ENCODE measurements at regions not wholly inside any gene's neighbourhood (a gene's known extent, or its start where the extent isn't known, plus 50 kb on each side); places are given as distances from the start of the nearest gene placed in this dataset.

- Histone ChIP-seq H3K9me3 (no peaks in the 10 kb centered on the region), H3K4me1 (peaks cover 5 to 6% of the 10 kb centered on the region in 2 donors), H3K4me3 (no peak overlapping the region), H3K36me3 (no peaks in the 10 kb centered on the region), H3K27ac (no peak overlapping the region), H3K27me3 (peaks cover 0 to 22% of the 10 kb centered on the region in 2 donors)
- TF ChIP-seq CTCF (IDR thresholded peaks at IDR 0.05) = no peak
- ATAC-seq = no peak
- intact Hi-C loops (cut with DNase I) = no loop called here
- DNase-seq = peak in 1 of 4 donors; percentile 8
These were observed 62.1 kb upstream of the LMO1 start for GRCh38 chr11:8325591-8326304.

DNA sequence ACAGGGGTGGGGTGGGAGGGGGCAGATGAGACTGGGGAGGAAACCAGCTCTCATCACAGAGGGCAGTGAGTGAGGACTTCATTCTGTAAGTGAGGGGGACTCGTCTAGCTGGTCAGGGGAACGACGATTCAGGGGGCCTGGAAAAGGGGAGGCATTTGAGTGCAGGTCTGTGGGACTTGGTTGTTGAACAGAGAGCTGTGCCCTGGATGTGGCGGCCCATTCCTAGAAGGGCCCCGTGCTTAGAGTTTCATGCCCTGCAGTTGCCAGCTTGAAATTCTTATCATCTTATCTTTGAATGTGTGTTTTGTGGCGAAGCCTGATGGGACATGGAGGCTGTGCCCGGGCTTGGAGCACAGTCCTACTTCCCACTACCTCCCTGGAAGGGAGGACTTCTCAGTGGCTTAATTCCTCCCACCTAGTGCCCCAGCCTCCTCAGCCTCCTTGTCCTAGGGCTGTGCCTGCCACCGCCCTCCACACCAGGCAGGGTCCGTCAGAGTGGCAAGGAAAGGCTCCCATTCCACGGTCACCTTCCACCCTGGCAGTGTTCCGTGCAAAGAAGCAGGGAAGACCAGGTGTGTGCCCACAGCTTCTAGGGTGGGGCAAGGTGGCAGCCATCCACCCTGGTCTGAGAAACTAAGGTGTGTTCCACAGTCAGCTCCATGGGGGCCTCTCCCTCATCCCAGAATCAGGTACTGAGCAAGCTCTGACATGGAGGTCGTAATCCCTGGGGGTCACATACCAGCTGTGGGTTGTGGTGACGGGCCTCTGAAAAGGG is 59.7 kb upstream of the LMO1 start:
- no peak overlapping the region for H3K4me3 ChIP-seq
- no peak overlapping the region for H3K27ac ChIP-seq
- no peaks in the 10 kb centered on the region for H3K4me1 ChIP-seq
- H3K27me3 ChIP-seq = peaks cover 0 to 6% of the 10 kb centered on the region in 2 donors
- DNase-seq (no peak), ATAC-seq (no peak)
- intact Hi-C loops (cut with DNase I) = no loop called here
- no peak for TF ChIP-seq CTCF (IDR thresholded peaks at IDR 0.05)
- H3K9me3 ChIP-seq = no peaks in the 10 kb centered on the region
- no peaks in the 10 kb centered on the region for H3K36me3 ChIP-seq

DNA sequence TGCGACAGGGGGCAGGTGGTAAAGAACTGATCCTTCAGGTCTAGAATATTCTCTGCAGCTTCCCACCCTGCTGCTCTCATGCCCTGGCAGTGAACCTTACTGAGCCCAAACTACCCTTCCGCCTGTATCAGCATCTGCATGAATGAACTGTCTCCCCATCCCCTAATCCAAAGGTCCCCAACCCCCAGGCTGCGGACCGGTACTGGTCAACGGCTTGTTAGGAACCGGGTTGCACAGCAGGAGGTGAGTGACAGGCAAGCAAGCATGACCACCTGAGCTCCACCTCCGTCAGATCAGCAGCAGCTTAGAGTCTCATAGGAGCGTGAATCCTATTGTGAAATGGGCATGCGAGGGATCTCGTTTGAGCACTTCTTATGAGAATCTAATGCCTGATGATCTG is 58.2 kb upstream of the LMO1 start:
- no peak for TF ChIP-seq CTCF (IDR thresholded peaks at IDR 0.05)
- Histone ChIP-seq H3K36me3 (no peaks in the 10 kb centered on the region), H3K27me3 (peaks cover 0 to 6% of the 10 kb centered on the region in 2 donors), H3K4me3 (no peak overlapping the region), H3K27ac (no peak overlapping the region), H3K4me1 (no peaks in the 10 kb centered on the region), H3K9me3 (no peaks in the 10 kb centered on the region)
- DNase-seq (no peak), ATAC-seq (no peak)
- intact Hi-C loops (cut with DNase I) = no loop called here

GRCh38 chr11:8320076-8320475 is 56.4 kb upstream of the LMO1 start:
- ATAC-seq (no peak), DNase-seq (peak in 1 of 4 donors; percentile 28)
- TF ChIP-seq CTCF (IDR thresholded peaks at IDR 0.05) = no peak
- no peaks in the 10 kb centered on the region for H3K36me3 ChIP-seq
- no peak overlapping the region for H3K27ac ChIP-seq
- H3K9me3 ChIP-seq = no peaks in the 10 kb centered on the region
- peaks cover 0 to 13% of the 10 kb centered on the region in 2 donors for H3K27me3 ChIP-seq
- no peaks in the 10 kb centered on the region for H3K4me1 ChIP-seq
- no peak overlapping the region for H3K4me3 ChIP-seq
- intact Hi-C loops (cut with DNase I) = no loop called here

- no peaks in the 10 kb centered on the region for H3K9me3 ChIP-seq
- DNase-seq (peak in 1 of 4 donors; percentile 27), ATAC-seq (peak; percentile 15)
- H3K36me3 ChIP-seq = no peaks in the 10 kb centered on the region
- no peak for TF ChIP-seq CTCF (IDR thresholded peaks at IDR 0.05)
- H3K4me1 ChIP-seq = no peaks in the 10 kb centered on the region
- intact Hi-C loops (cut with DNase I) = no loop called here
- no peak overlapping the region for H3K27ac ChIP-seq
- peaks cover 0 to 13% of the 10 kb centered on the region in 2 donors for H3K27me3 ChIP-seq
- no peak overlapping the region for H3K4me3 ChIP-seq
These were observed 54.9 kb upstream of the LMO1 start for GRCh38 chr11:8318536-8318935.

All from left lung (tissue), 4 donors.